Liver (tissue), 8 donors: ENCODE measurements at regions not wholly inside any gene's neighbourhood (a gene's known extent, or its start where the extent isn't known, plus 50 kb on each side); places are given as distances from the start of the nearest gene placed in this dataset.

ENCODE experiments used
- DNase-seq: peaks from one replicate; pipeline ENCODE4 v3.0.0-alpha.2; 2017; ENCODE audit warnings: low spot score
- H3K27ac ChIP-seq, 2 donors: one replicate each; pipeline ENCODE4 v1.7.0; 2013; ENCODE audit warnings: inconsistent platforms in 2 of 2, low read length in 2 of 2, control low read depth in 1 of 2, low read depth in 1 of 2, mild to moderate bottlenecking in 1 of 2
- H3K27me3 ChIP-seq, 4 donors: one replicate each; pipeline versions ENCODE4 v1.6.1 to v1.7.0; 2013; ENCODE audit warnings: low read length in 3 of 4, inconsistent platforms in 1 of 4, mild to moderate bottlenecking in 1 of 4, moderate library complexity in 1 of 4; ENCODE audit not compliant: control insufficient read depth in 4 of 4, insufficient read depth in 4 of 4
- H3K36me3 ChIP-seq, 4 donors: one replicate each; pipeline versions ENCODE4 v1.6.1 to v1.7.0; 2013; ENCODE audit warnings: low read length in 3 of 4, mild to moderate bottlenecking in 3 of 4, low read depth in 1 of 4, moderate library complexity in 1 of 4; ENCODE audit not compliant: control insufficient read depth in 4 of 4, insufficient read depth in 3 of 4
- H3K4me1 ChIP-seq, 4 donors: one replicate each; pipeline versions ENCODE4 v1.6.1 to v1.7.0; 2013; ENCODE audit warnings: low read length in 3 of 4, mild to moderate bottlenecking in 3 of 4, moderate library complexity in 1 of 4; ENCODE audit not compliant: control insufficient read depth in 4 of 4, insufficient read depth in 4 of 4
- H3K4me3 ChIP-seq, 3 donors: one replicate each; pipeline versions ENCODE4 v1.6.1 to v1.7.0; 2013; ENCODE audit warnings: low read length in 3 of 3, control low read depth in 1 of 3, low read depth in 1 of 3, mild to moderate bottlenecking in 1 of 3
- H3K9ac ChIP-seq, 2 donors: one replicate each; pipeline ENCODE4 v1.7.0; 2013; ENCODE audit warnings: low read length in 2 of 2, mild to moderate bottlenecking in 2 of 2, moderate library complexity in 2 of 2, control low read depth in 1 of 2, low read depth in 1 of 2
- H3K9me3 ChIP-seq, 4 donors: one replicate each; pipeline versions ENCODE4 v1.6.1 to v1.7.0; 2013; ENCODE audit warnings: low read length in 3 of 4; ENCODE audit not compliant: control insufficient read depth in 4 of 4
- EGR1 ChIP-seq, 2 donors: IDR thresholded peaks; 2 replicates each; pipeline ENCODE4 v1.6.1; 2016 to 2018; ENCODE audit warnings: antibody characterized with exemption in 2 of 2, low read depth in 2 of 2
- FOXA1 ChIP-seq: IDR thresholded peaks from 2 replicates; pipeline ENCODE4 v1.6.1; 2016; ENCODE audit warnings: antibody characterized with exemption
- FOXA2 ChIP-seq: IDR thresholded peaks from 2 replicates; pipeline ENCODE4 v1.6.1; 2016; ENCODE audit warnings: antibody characterized with exemption
- GABPA ChIP-seq, 2 donors: IDR thresholded peaks in 1 of 2; conservative IDR thresholded peaks in 1 of 2; 2 replicates each; pipeline ENCODE4 v1.6.1; 2016; ENCODE audit warnings: antibody characterized with exemption in 2 of 2, mild to moderate bottlenecking in 1 of 2, moderate library complexity in 1 of 2
- HNF4G ChIP-seq: IDR thresholded peaks from 2 replicates; pipeline ENCODE4 v1.6.1; 2016; ENCODE audit warnings: antibody characterized with exemption
- JUND ChIP-seq, 2 donors: IDR thresholded peaks; 2 replicates each; pipeline ENCODE4 v1.6.1; 2016; ENCODE audit warnings: antibody characterized with exemption in 2 of 2
- NR2F2 ChIP-seq: IDR thresholded peaks from 2 replicates; pipeline ENCODE4 v1.6.1; 2016; ENCODE audit warnings: antibody characterized with exemption
- RAD21 ChIP-seq, 2 donors: IDR thresholded peaks; 2 replicates each; pipeline ENCODE4 v1.6.1; 2016; ENCODE audit warnings: antibody characterized with exemption in 2 of 2, mild to moderate bottlenecking in 2 of 2
- RXRA ChIP-seq, 2 donors: IDR thresholded peaks; 2 replicates each; pipeline ENCODE4 v1.6.1; 2017 to 2018; ENCODE audit warnings: antibody characterized with exemption in 2 of 2, mild to moderate bottlenecking in 1 of 2
- SP1 ChIP-seq: IDR thresholded peaks from 2 replicates; pipeline ENCODE4 v1.6.1; 2018; ENCODE audit warnings: antibody characterized with exemption, mild to moderate bottlenecking
- TAF1 ChIP-seq: conservative IDR thresholded peaks from 2 replicates; pipeline ENCODE4 v1.6.1; 2016; ENCODE audit warnings: antibody characterized with exemption, mild to moderate bottlenecking
- YY1 ChIP-seq: IDR thresholded peaks from 2 replicates; pipeline ENCODE4 v1.6.1; 2016; ENCODE audit warnings: antibody characterized with exemption, mild to moderate bottlenecking
- WGBS: extraction: QIAGEN DNeasy Blood & Tissue Kit; methylation state at CpG from one replicate; pipeline ENCODE4 v1.1.7; 2013; 5-methylcytosine and 5-hydroxymethylcytosine counted together
- TF ChIP-seq, protein P1 (sequence below): IDR thresholded peaks from 2 replicates; pipeline ENCODE4 v1.6.1; 2016; ENCODE audit warnings: antibody characterized with exemption
- TF ChIP-seq, protein P2 (sequence below): IDR thresholded peaks from 2 replicates; pipeline ENCODE4 v1.6.1; 2016; ENCODE audit warnings: antibody characterized with exemption
- TF ChIP-seq, protein P3 (sequence below): fragments of 150-350 bp; IDR thresholded peaks from 2 replicates; pipeline ENCODE4 v1.5.1; 2017; ENCODE audit warnings: improper control_type of control experiment, low read depth, low read length; ENCODE audit not compliant: missing input control
- TF ChIP-seq, protein P4 (sequence below): IDR thresholded peaks from 2 replicates; pipeline ENCODE4 v1.6.1; 2016; ENCODE audit warnings: antibody characterized with exemption
- donor health status: healthy.
- donor health status: healthy.
- donor health status: healthy.
- donor health status: healthy.
- donor health status: healthy.

DNA sequence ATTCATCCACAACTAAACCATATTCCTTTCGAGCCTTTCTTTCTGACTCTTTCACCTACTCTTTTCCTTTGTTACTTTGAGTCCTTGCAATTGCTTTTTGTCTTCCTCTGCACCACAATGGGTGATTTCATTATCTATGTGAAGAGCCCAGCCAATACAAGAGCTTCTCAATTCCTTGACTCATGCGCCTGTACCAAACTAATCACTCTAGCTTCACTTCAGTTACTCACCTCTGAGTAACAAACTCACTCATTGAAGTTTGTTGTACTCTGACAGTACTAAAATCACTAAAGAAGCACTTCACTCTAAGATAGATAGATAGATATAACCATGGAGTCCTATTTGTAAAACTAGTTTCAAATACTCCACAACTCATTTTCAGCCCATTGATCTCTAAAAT is 191.7 kb upstream of the EPHA5 start:
- H3K4me1 ChIP-seq = no peaks in the 10 kb centered on the region
- no peaks in the 10 kb centered on the region for H3K9me3 ChIP-seq
- 73% methylated on average over 2 of the region's 2 CpGs for WGBS
- no peak overlapping the region for H3K27ac ChIP-seq
- no peak for DNase-seq
- H3K36me3 ChIP-seq = no peaks in the 10 kb centered on the region
- H3K9ac ChIP-seq = no peak overlapping the region
- H3K4me3 ChIP-seq = no peak overlapping the region
- TF ChIP-seq GABPA (IDR thresholded peaks at IDR 0.05 in 1 of 2, conservative IDR thresholded peaks at IDR 0.05 in 1 of 2) (no peak), RXRA (IDR thresholded peaks at IDR 0.05) (no peak)
- no peaks in the 10 kb centered on the region for H3K27me3 ChIP-seq

DNA sequence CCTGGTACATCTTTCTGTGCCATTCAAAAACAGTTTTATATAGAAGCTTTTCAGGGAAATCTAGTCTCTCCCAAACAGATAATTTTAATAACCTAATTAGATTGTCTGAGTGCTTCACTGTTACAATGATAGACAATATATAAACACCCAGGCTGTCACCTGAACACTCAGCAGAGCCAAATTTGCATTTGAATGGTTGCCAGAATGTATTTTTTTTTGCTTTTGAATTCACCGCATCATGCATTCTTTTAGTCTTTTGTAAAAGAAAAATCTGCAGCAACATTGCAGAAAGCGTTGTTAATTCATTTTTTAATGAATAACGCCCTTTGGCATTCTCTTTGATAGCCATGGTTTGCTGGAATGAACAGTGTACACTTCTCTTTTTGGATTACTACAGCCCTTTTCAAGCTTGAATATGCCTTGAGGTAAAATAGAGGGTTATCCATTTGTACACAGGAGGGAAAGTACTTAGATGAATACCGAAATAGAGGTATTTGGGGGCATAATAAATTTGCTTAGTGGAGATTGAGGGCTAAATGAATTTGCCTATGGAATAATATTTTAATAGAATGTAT is 175.0 kb upstream of the EPHA5 start:
- Histone ChIP-seq H3K27ac (no peak overlapping the region), H3K36me3 (no peaks in the 10 kb centered on the region), H3K9ac (no peak overlapping the region), H3K4me1 (no peaks in the 10 kb centered on the region), H3K9me3 (no peaks in the 10 kb centered on the region), H3K27me3 (no peaks in the 10 kb centered on the region), H3K4me3 (no peak overlapping the region)
- TF ChIP-seq TAF1 (no peak), HNF4G (no peak), NR2F2 (no peak)
- TF ChIP-seq, protein P1, sequence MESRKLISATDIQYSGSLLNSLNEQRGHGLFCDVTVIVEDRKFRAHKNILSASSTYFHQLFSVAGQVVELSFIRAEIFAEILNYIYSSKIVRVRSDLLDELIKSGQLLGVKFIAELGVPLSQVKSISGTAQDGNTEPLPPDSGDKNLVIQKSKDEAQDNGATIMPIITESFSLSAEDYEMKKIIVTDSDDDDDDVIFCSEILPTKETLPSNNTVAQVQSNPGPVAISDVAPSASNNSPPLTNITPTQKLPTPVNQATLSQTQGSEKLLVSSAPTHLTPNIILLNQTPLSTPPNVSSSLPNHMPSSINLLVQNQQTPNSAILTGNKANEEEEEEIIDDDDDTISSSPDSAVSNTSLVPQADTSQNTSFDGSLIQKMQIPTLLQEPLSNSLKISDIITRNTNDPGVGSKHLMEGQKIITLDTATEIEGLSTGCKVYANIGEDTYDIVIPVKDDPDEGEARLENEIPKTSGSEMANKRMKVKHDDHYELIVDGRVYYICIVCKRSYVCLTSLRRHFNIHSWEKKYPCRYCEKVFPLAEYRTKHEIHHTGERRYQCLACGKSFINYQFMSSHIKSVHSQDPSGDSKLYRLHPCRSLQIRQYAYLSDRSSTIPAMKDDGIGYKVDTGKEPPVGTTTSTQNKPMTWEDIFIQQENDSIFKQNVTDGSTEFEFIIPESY = no peak
- TF ChIP-seq, protein P2, sequence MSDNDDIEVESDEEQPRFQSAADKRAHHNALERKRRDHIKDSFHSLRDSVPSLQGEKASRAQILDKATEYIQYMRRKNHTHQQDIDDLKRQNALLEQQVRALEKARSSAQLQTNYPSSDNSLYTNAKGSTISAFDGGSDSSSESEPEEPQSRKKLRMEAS = no peak
- WGBS = 60% methylated on average over 4 of the region's 4 CpGs
- DNase-seq = no peak

DNA sequence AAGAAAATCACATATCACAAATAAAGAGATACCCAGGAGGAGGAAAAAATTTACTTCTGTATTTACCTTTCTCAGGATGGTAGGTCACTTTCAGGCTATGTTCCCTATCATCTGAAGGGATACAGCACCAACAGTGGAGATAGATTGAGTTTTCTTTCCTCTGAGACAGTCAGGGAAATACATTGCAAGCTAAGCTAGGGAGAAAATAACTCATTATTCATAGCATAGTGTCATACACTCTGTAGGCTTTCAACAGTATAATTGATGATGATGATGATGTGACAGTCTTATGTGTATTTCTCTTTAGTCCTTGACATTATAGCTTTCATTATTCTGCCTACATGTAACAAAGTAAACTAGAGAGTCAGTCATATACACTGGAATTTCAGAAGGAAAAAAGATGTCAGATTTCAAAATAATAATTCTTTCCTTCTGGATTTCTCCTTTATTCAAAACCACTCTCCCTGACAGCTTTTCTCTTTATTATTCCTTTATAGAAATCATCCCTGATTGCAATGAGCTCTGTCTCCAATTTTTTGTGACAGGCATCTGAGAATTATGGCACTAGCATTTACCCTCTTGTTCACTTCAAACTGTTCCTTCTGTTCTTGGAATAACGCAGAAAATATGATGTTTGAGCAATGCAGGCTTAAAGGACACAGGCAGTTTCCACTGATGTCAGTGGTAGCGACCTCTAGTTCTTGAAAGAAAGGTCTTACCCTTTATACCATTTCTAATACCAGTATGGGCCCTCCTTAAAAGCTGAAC is 169.1 kb upstream of the EPHA5 start:
- no peak overlapping the region for H3K9ac ChIP-seq
- H3K27ac ChIP-seq = no peak overlapping the region
- no peak overlapping the region for H3K4me3 ChIP-seq
- no peak for DNase-seq
- no peaks in the 10 kb centered on the region for H3K4me1 ChIP-seq
- H3K27me3 ChIP-seq = no peaks in the 10 kb centered on the region
- H3K36me3 ChIP-seq = no peaks in the 10 kb centered on the region
- no peaks in the 10 kb centered on the region for H3K9me3 ChIP-seq
- 47% methylated on average over 2 of the region's 2 CpGs for WGBS
- no peak for TF ChIP-seq YY1
- TF ChIP-seq, protein P1 = no peak
- TF ChIP-seq, protein P2 = no peak
- no peak for TF ChIP-seq TAF1
- TF ChIP-seq FOXA2 = no peak
- TF ChIP-seq FOXA1 = no peak
- TF ChIP-seq, protein P3, sequence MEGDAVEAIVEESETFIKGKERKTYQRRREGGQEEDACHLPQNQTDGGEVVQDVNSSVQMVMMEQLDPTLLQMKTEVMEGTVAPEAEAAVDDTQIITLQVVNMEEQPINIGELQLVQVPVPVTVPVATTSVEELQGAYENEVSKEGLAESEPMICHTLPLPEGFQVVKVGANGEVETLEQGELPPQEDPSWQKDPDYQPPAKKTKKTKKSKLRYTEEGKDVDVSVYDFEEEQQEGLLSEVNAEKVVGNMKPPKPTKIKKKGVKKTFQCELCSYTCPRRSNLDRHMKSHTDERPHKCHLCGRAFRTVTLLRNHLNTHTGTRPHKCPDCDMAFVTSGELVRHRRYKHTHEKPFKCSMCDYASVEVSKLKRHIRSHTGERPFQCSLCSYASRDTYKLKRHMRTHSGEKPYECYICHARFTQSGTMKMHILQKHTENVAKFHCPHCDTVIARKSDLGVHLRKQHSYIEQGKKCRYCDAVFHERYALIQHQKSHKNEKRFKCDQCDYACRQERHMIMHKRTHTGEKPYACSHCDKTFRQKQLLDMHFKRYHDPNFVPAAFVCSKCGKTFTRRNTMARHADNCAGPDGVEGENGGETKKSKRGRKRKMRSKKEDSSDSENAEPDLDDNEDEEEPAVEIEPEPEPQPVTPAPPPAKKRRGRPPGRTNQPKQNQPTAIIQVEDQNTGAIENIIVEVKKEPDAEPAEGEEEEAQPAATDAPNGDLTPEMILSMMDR = no peak
- no peak for TF ChIP-seq EGR1 (IDR thresholded peaks at IDR 0.05; ENCODE audit: low read depth in 2 of 2)
- no peak for TF ChIP-seq HNF4G
- TF ChIP-seq, protein P4, sequence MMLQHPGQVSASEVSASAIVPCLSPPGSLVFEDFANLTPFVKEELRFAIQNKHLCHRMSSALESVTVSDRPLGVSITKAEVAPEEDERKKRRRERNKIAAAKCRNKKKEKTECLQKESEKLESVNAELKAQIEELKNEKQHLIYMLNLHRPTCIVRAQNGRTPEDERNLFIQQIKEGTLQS = no peak
- TF ChIP-seq RAD21 (IDR thresholded peaks at IDR 0.05) = no peak
- no peak for TF ChIP-seq SP1
- no peak for TF ChIP-seq JUND (IDR thresholded peaks at IDR 0.05)
- TF ChIP-seq NR2F2 = no peak
